GM12864 (cell line): ENCODE measurements at regions not wholly inside any gene's neighbourhood (a gene's known extent, or its start where the extent isn't known, plus 50 kb on each side); places are given as distances from the start of the nearest gene placed in this dataset.

Source experiments
- DNase-seq: peaks from one replicate; pipeline ENCODE4 v3.0.0-alpha.2; 2011; ENCODE audit warnings: low read depth
- H3K4me3 ChIP-seq: 2 replicates; pipeline ENCODE4 v1.5.1; 2011; ENCODE audit warnings: mild to moderate bottlenecking, low read depth, low read length, control low read depth
- TF ChIP-seq, protein P1 (sequence below): IDR thresholded peaks from 2 replicates; pipeline ENCODE4 v1.5.1; 2011; ENCODE audit warnings: low read depth, mild to moderate bottlenecking, moderate library complexity, low read length, control low read depth, inconsistent platforms; ENCODE audit errors: missing control alignments

DNA sequence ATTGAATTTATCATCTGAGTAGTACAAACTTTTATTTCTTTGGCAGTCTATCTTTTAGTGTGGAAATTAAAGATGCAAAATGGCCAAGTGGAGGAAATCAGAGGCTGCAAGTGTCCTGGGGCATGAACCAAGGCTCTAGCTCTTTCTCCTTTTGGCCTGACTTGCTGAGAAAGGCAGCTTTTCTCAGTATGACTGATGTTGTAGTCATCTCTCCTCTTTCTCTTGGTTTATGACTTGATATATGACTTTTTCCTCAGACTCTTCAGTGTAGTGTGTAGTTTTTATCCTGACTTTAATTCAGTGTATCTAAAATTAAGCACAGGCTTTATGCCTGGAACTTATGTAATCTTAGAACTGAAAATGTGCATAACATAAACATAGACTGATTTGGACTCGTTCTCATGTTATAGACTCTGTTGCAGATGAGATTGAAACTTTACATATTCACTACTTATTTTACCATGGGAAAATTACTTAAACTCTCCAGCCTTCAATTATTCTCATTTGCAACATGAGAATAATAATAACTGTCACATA is 65.7 kb downstream of the SLITRK5 start:
- TF ChIP-seq, protein P1, sequence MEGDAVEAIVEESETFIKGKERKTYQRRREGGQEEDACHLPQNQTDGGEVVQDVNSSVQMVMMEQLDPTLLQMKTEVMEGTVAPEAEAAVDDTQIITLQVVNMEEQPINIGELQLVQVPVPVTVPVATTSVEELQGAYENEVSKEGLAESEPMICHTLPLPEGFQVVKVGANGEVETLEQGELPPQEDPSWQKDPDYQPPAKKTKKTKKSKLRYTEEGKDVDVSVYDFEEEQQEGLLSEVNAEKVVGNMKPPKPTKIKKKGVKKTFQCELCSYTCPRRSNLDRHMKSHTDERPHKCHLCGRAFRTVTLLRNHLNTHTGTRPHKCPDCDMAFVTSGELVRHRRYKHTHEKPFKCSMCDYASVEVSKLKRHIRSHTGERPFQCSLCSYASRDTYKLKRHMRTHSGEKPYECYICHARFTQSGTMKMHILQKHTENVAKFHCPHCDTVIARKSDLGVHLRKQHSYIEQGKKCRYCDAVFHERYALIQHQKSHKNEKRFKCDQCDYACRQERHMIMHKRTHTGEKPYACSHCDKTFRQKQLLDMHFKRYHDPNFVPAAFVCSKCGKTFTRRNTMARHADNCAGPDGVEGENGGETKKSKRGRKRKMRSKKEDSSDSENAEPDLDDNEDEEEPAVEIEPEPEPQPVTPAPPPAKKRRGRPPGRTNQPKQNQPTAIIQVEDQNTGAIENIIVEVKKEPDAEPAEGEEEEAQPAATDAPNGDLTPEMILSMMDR = no peak
- no peak overlapping the region for H3K4me3 ChIP-seq
- no peak for DNase-seq

DNA sequence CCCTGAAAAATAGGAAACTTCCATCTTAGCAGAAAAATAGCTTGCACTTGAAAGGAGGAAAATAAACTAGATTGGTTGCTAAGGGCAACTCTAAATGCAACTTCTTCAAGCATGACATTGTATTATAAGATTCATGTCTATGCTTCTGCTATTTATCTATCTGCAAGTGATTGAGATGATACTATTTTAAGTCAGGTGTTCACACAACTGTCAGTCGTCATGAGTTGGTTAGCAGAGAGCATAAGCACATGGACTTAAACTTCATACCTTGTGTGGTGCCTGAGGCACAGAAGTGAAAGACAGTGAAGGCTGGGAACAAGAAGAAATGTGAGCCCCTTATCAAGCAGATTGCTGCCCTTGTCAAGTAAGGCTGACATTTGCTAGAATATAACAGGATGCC is 82.9 kb downstream of the SLITRK5 start:
- H3K4me3 ChIP-seq = no peak overlapping the region
- TF ChIP-seq, protein P1 = no peak
- DNase-seq = no peak

DNA sequence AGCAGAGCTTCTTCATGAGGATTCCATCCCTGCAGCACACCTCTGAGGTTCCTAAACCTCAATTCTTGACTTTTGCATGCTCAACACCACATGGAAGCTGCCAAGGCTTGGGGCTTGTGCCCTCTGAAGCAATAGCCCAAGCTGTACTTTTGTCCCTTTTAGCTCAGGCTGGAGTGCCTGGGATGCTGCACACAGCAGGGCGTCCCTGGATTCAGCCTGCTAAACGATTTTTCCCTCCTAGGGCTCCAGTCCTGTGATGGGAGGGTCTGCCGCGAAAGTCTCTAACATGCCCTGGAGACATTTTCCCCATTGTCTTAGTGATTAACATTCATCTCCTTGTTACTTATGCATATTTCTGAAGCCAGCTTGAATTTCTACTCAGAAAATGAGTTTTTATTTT is 98.3 kb downstream of the SLITRK5 start:
- TF ChIP-seq, protein P1 = no peak
- H3K4me3 ChIP-seq = no peak overlapping the region
- no peak for DNase-seq

DNA sequence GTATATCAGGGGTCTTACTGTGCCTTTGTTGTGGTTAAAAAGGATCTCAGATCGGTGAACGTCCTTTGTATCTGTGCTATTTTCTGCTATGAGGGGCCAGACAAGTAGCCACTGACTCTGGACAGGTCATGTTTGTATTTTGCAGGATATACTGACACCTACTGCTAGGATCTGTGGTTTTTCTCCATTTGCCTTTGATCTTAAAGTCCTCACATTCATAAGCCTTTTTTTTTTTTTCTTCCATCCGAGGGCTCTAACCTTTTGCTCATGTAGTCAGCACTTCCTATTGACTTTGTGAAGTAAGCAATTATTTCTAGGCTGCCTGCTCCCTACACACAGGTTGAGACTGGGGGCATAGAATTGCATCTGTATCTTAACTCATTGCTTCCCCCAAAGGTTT is 106.2 kb downstream of the SLITRK5 start:
- TF ChIP-seq, protein P1 = no peak
- no peak overlapping the region for H3K4me3 ChIP-seq
- DNase-seq = no peak

DNA sequence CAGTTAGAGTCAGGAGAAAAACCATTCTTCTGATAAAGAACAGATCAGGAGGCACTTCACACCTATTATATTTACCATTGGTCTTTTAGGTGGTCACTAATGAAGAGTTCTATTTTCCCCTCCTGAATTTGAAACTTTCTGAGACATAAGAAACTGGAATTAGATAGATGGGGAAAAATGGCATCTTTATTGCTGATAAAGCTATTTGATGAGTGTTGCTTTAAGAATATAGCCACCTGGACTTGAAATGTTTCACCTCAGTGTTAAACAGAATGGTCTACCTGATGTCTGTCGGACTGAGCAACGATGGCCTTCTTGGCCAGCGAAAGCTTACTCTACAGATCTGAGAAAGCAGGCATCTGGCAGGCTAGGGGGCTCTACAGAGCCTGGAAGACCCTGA is 107.0 kb downstream of the SLITRK5 start:
- TF ChIP-seq, protein P1 = no peak
- no peak for DNase-seq
- H3K4me3 ChIP-seq = no peak overlapping the region

DNA sequence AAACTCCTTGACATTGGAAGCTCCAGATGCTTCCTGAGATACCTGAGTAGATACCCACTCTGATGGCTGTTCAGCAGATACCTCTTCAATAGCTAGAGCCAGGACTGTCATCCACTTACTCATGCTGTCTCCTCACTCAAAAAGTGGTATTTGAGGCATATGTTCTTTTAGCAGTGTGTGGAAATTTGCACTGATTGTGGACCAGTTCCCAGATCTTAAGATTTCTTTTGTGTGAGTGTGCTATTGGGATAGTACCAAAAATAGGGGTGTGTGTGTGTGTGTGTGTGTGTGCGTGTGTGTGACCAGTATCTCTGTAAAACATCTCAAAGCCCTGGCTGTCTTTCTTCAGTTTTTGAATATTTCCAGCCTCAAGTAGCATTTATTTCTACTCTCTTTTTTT is 108.3 kb downstream of the SLITRK5 start:
- no peak for DNase-seq
- TF ChIP-seq, protein P1 = no peak
- no peak overlapping the region for H3K4me3 ChIP-seq

DNA sequence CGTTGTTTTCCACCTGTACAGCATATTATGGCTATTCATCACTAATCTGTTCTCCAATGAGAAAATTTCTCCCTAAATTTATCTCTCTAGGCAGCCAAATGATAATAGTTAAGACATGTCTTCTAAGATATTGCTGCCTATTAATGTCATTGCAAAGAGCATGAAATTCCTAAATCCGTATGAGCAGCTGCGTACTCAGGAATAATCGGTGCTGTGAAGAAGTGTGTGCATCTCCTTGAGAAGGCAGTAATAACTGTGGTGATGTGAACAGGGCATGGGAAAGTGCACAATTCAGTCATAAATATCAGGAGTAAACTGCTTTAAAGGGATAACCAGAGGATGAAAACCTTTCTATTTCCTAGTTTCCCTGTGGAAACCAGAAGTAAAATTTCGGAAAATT is 112.2 kb downstream of the SLITRK5 start:
- TF ChIP-seq, protein P1 = no peak
- DNase-seq = no peak

More for the DNA sequence above, 112.2 kb downstream of the SLITRK5 start:
- no peak overlapping the region for H3K4me3 ChIP-seq
